Left ventricle myocardium superior (tissue), 1 donor: ENCODE measurements at regions not wholly inside any gene's neighbourhood (a gene's known extent, or its start where the extent isn't known, plus 50 kb on each side); places are given as distances from the start of the nearest gene placed in this dataset.

Experiments used
- ATAC-seq: fragments of 200-7000 bp; cut with Tn5 transposase; one replicate; pipeline ENCODE4 v1.9.1; 2020; ENCODE audit warnings: mild to moderate bottlenecking, moderate library complexity
- DNase-seq: peaks from one replicate; pipeline ENCODE4 v3.0.0-alpha.2; 2020
- intact Hi-C: fragments of 100-400 bp; cut with micrococcal nuclease; formaldehyde crosslinking; loops from one replicate; pipeline ENCODE4 v1.11.0; 2022
- donor health status: DM: no; HTN: yes; CAD: no; lungs with severe emphysema.

GRCh38 chr10:78906734-78907390 is 161.9 kb upstream of the ZMIZ1 start:
- DNase-seq (no peak), ATAC-seq (no peak)
- intact Hi-C loops, result no loop called here

DNA sequence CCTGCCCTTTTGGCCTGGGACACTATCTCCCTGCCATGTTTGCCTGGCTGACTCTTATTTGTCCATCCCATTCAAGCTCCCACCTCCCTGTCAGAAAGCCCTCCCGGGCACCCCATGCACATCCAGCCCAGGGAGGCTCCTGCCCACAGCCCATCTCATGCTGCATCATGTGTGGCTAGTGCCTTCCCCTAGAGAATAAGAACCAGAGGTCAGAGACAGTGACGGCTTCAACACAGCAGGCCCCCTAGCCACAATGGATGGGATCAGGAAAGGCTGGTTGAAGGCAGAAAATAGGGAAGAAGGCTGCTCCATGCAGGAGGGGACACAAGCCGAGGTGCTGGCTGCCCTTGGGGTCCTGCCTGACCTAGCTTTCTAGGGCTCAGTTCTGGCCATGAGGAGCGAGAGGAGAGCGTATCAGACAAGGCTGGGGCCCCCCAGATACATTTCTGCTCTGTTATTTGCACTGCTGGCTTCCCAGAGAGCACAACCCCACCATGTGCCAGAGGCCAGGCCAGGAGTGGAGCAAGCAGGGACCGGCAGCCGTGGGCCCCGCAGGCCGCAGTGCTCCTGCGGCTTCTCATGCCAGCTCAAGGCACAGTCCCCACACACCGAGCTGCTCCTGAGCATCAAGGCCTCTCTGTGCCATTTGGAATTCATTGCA is 161.1 kb upstream of the ZMIZ1 start:
- intact Hi-C loops, result no loop called here
- DNase-seq (no peak), ATAC-seq (no peak)

DNA sequence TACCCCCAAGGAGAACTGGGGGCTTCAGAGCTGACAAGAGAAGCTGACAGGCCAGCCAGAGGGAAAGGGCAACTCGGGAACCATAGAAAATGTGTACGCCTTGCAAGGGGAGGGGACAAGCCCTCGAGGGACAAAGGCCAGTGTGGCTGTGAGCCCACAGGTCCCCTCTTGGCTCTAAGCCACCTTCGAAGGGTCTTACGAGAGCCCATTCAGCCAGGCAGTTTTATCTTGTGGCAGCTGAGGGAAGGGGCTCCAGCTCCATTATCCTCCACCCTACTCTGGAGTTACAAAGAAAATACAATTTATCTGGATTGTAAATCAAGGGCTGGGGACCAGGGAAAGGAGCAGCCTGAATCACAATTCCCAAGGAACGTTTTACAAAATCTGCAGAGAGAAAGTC is 159.5 kb upstream of the ZMIZ1 start:
- DNase-seq (no peak), ATAC-seq (no peak)
- intact Hi-C loops, result no loop called here

GRCh38 chr10:78910021-78910420 is 158.7 kb upstream of the ZMIZ1 start:
- ATAC-seq (no peak), DNase-seq (no peak)
- intact Hi-C loops, result no loop called here

- DNase-seq, result no peak
- intact Hi-C loops, result no loop called here
- no peak for ATAC-seq
Observed at GRCh38 chr10:78910476-78910875, 158.3 kb upstream of the ZMIZ1 start.

GRCh38 chr10:78910886-78911285 is 157.9 kb upstream of the ZMIZ1 start:
- intact Hi-C loops, result no loop called here
- DNase-seq (no peak), ATAC-seq (no peak)

DNA sequence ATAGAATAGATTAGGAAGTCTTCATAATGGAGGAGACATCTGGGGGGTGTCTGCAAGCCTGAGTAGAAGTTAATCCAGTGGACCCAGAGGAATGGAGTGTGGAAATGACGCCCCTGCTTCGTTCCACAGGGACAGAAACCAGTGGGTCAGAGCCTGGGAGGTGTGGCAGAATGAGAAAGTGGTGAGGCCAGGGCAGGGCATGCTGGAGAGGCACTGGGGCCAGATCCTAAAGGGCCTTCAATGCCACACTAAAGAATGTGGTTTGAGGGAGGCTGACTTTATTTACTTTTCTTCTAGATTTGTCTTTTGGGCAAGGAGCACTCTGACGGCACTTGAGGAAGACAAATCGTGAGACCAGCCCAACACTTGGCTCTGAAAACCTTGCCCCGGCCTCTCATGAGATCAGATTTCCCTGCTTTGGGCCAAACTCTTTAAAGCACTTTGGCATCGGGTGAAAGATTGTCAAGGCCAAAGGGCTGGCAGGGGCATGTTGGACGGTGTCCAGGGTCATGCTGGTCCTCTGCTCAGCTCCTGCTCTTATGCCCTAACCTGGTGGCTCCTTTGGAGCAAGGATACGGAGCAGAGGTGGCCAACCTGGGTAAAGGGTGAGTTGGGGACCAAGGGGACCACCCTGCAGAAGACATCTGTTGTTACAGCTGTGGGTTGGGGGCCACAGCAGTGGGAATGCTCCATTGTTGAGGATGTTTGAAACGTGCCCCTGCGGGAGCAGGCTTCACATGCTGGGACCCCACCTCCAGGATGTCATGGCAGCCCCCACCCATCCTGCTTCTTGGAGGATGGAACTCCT is 157.0 kb upstream of the ZMIZ1 start:
- intact Hi-C loops, result no loop called here
- DNase-seq (no peak), ATAC-seq (peak; percentile 19)

DNA sequence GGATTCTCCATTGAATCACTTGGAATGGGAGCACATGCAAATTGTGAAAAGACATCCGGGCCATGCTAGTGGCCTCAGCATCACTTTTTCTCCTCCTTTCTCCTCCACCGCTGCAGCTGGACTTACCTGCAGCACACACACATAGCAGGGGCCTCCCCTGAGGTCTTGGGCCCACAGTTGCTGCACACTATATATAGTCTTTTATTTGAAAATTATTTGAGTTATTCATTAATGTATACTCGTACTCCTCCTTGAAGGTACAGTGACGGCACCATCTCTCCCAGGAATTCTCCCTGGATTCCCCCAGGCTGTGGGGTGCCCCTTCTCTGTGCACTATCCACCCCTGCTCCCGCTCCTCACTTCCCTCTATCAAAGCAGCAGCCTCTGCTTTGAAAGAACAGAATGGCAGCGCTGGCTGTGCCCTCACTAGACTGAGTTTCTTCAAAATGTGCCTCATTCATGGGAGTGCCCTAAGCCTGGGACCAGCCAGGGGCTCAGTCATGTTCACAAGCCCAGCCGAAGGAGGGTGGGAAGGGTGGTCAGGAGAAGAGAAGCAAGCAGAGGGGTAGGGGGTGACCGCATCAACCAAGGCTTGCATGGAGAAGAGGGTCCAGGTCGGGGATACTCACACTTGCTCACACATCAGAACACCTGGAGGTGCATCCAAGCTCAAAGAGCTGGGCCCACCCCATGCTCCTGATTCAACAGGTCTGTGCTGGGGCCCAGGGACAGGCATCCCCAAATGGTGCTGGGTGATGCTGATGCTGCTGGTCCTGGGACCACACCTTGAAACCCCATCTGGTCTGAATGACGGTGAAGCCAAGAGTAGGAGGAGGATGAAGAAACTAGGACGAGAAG is 156.2 kb upstream of the ZMIZ1 start:
- intact Hi-C loops, result no loop called here
- DNase-seq (no peak), ATAC-seq (no peak)

DNA sequence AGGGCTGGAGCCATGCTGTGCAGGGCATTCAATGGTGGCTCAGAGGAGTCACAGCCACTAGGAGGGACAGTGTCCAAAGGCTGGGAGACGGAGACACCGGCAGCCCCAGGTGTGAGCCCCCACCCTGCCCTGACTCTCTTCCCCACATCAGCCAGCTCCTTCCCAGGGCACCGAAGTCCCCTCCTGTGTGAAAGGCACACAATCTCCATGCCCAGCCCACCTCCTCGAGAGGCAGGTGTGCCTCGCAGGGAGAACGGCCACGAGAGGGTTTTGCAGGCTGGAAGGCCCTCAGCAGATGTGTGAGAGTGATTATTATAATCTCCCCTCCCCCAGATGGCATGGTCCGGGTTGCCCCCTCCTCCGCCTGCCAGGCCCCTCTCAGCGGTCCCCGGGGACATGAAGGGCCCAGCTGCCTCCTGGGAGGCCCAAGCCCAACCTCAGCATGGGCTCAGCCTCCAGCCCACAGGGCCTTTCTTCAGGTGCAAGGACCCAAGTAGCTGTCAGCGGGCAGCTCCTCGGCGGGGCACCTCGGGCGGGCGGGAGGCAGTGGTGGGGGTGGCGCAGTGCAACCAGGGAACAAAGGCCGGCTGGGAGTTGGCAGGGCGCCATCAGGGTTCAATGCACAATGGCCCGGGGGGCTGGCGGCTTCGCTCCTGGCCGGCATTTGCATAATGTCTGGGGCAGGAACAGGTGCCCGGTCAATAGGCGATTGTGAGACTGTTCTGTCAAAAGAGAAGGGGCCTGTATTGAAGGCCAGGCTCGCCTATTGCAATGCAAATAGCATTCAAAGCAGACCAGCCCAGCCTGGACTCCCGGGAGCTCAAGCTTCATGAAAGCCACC is 155.3 kb upstream of the ZMIZ1 start:
- intact Hi-C loops, result no loop called here
- no peak for ATAC-seq
- no peak for DNase-seq

- intact Hi-C loops, result no loop called here
- ATAC-seq (no peak), DNase-seq (no peak)
Observed at GRCh38 chr10:78914060-78914378, 154.7 kb upstream of the ZMIZ1 start.

DNA sequence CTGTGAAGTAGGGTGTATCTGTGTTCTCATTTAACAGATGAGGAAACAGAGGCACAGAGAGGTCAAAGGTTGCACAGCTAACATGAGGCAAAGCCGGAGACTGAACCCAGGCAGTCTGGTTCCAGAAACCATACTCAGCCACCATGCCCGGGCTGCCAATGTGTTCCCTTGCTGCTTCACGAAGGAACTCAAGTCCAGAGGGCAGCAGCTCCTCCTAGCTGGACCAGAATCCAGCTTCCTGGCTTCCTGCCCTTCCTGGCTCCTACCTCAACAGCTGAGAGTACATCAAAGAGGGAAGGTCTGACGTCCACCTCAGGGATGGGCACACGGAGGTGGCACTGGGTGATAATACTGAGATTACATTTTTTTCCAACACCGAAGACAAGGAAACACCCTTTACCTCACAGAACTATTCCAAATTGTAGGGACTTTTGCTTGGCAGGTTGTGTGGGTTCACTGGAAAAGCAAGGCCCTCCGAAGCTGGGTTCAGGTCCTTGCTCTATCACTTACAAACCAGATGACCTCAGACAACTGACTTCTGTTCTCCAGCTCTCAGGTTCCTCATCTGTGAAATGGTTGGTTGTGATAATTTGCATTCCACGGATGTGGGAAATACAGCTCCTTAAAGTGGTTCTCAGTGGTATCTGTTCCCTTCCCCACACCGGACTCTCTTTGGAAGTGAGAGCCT is 154.1 kb upstream of the ZMIZ1 start:
- peak; percentile 52 for DNase-seq
- intact Hi-C loops, result no loop called here

DNA sequence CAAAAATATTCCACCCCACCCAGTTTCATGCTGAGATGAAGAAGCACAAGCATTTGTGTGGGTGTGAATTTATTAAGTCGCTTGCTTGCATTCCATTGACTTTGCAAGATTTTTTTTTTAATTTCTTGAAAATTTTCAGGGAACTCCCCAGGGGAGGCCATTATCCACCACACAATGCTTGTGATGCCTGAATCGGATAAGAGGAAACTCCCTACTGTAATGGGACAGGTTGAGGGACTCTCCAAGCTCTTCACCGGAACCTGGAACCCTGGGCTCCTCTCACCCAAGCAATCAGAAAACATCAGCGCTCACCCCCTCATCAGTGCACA is 153.6 kb upstream of the ZMIZ1 start:
- DNase-seq (no peak), ATAC-seq (no peak)
- intact Hi-C loops, result no loop called here

More for the DNA sequence above, 154.1 kb upstream of the ZMIZ1 start:
- peak; percentile 59 for ATAC-seq

GRCh38 chr10:78916227-78916626 is 152.5 kb upstream of the ZMIZ1 start:
- intact Hi-C loops, result no loop called here
- no peak for DNase-seq
- no peak for ATAC-seq

- intact Hi-C loops, result no loop called here
- DNase-seq (no peak), ATAC-seq (no peak)
Observed at GRCh38 chr10:78919181-78919966, 149.4 kb upstream of the ZMIZ1 start.

GRCh38 chr10:78920011-78920410 is 148.8 kb upstream of the ZMIZ1 start:
- DNase-seq (no peak), ATAC-seq (no peak)
- intact Hi-C loops, result no loop called here

DNA sequence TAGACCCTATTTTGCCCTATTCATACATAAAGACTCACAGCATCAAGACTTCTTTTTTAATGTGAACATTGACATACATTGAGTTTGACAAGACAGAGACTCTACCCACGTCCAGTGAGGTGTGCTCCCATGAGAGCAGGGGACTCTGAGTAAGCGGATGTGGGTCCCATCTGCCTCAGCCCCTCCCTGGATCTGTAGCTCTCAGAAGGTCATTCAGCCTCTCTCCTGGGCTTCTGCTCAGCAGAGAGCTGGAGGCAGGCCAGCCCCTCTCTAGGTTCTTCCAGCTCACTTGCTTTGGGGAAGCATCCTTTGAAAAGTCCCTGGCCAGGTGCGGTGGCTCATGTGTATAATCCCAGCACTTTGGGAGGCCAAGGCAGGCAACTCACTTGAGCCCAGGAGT is 146.9 kb upstream of the ZMIZ1 start:
- no peak for DNase-seq
- intact Hi-C loops, result no loop called here
- ATAC-seq, result no peak

DNA sequence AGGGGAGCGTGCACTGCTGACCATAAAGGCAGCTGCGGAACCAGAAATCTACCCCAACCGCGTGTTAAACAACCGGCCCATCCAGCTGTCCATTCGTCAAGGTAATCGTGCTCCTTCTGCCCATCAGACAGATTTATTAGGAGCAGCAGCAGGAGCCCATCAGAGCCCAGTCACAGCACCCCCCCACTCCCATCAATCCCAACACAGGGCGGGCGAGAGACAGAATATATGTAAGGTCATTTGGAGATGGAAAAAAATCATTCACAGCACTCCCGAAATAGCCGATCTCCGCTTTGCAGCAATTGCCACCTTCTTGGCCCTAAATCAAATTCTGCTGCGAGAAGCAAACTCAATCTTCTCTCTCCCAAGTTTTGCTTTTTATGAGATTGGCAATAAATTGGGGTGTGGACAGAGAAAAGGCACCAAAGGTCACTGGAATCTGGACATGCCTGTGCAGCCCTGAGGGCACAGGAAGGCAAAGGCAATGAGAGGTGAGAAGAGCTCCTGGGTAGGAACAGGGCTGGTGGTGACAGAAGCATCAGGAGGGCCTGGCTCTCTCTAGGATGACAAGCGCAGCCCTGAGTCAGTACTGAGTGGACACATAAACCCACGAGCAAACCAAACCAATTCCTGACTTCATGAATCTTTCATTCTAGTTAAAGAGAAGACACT is 145.0 kb upstream of the ZMIZ1 start:
- peak; percentile 59 for ATAC-seq
- intact Hi-C loops, result no loop called here
- DNase-seq, result no peak
